ENCODE measurements at regions not wholly inside any gene's neighbourhood (a gene's known extent, or its start where the extent isn't known, plus 50 kb on each side); places are given as distances from the start of the nearest gene placed in this dataset.

DNA sequence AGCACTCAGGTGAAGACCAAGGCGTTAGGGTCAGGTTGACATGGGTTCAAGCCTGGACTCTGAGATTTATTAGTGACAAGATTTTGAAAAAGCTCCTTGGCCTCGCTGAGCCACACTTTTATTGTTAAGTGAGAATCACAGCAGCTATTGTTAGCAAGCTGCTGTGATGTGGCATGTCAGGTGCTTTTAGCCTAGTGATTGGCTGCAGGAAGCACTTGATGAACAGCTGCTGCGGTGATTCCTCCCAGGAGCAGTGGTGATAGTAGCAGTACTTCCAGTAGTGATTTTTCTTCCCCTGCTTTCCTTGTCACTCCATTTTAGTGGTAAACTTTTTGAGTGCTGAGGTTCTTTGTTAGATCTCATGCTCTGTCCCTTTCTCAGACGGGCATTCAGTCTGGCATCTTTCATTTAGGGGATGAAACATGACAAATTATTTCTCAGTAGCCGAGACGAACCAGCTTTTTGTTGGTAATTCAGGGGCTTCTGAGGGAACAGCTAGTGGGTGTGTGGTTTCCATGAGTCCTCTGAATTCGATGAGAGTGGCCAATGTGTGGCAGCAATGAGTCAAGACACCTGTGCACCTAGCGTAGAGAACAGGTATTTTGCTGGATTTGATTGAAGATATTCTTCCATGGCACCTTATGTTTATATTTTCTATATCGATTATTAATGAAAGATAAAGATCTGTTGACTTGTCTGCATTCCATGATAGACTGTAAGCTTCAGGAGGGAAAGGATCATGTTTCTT, 696.7 kb downstream of the DHX35 start:
- DNase-seq: no peak

DNA sequence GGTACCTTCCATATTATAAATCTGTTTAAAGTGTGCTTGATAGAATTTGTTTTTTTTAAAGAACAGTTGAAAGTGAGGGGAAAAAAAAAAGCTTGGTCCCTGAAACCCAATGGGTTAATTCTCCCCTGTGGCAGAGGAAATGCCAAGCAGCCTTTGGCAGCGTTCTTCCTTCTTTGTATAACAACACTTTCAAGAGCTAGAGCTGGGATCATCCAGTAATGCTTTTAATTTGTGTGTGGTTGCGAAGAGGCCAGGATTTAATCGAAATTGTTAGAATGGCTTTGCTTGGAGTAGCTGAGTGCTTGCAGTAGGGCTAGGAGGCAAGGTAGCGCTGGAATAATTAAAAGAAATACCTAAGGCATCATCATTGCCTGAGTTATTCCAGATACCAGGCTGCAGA, 692.0 kb downstream of the DHX35 start:
- no peak for DNase-seq

- DNase-seq: no peak
Observed at GRCh38 chr20:39651645-39652325, 689.6 kb downstream of the DHX35 start.

DNA sequence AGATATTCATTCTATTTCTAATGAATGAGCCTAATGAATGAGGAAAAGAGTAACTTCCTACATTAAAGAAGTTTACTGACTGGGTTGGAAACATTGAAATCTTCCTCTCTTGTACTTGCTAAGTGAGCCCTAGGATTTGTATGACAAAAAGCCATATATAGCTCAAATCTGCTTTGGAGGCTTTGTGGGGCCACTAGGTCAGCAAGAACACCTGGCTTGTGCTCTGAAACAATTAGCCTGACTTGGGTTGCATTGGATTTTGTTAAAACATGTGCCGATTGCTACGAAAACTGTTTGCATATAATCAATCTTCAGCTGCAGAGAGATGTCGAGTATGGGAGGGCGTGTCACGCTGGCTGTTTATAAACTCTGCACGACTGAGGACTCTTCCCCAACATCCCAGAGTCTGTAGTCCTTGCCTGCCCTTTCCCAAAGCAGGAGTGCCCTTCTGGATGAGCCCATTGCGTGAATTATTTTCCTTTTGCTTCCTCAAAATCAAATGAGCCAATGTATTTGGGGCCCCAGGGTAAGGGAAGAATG, 684.8 kb downstream of the DHX35 start:
- no peak for DNase-seq

DNA sequence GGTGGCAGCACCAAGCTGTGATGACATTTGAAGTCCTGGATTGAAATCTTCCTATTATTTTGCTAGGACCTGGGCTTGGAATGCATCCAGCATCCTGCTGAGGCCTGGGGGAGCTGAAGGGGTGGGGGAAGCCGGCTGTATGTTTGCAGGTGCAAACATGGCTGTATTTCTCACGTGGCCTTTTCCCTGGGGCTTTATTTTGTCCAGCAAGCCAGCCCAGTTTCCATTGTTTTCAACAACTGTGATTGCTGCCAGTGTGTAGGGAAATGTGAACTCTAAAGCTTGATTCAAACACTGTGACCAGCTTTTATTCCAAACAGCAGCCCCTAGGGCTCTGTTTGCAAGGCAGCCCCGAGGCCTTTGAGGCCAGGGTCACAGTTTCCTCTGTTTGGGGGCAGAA, 683.0 kb downstream of the DHX35 start:
- DNase-seq: no peak

DNA sequence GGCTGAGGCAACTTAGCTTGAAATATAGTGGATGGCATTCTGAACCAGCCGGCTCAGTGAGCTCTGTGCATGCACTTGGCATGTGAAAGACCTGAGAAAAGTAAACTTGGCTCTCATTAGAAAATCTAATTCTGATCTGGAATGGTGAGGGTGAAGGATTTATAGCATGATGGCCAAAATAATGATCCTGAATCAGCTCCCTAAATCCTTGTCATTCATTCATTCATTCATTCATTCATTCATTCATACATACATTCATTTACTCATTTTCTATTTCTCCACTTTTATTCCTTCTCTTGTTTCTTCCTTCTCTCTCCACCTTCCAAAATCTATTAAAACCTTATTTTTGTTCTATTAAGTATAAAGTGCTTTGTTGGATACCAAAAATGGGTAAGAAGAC, 681.1 kb downstream of the DHX35 start:
- no peak for DNase-seq

- no peak for DNase-seq
Observed at GRCh38 chr20:39641423-39641822, 679.3 kb downstream of the DHX35 start.

DNA sequence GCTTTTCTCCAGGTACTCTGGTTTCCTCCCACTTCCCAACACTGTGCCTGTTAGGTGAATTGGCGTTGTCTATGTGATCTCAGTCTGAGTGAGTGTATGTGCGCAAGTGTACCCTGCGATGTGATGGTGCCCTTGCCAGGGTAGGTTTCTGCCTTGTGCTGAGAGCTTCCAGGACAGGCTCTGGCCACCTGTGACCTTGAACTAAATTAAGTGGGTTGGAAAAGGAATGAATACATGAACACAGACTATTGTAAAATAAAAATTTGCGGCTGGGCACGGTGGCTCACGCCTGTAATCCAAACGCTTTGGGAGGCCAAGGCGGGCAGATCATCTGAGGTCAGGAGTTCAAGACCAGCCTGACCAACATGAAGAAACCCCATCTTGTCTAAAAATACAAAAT, 678.0 kb downstream of the DHX35 start:
- no peak for DNase-seq

- DNase-seq: no peak
Observed at GRCh38 chr20:39638731-39639130, 676.6 kb downstream of the DHX35 start.

GRCh38 chr20:39633689-39634088, 671.5 kb downstream of the DHX35 start:
- no peak for DNase-seq

GRCh38 chr20:39632757-39633156, 670.6 kb downstream of the DHX35 start:
- no peak for DNase-seq

DNA sequence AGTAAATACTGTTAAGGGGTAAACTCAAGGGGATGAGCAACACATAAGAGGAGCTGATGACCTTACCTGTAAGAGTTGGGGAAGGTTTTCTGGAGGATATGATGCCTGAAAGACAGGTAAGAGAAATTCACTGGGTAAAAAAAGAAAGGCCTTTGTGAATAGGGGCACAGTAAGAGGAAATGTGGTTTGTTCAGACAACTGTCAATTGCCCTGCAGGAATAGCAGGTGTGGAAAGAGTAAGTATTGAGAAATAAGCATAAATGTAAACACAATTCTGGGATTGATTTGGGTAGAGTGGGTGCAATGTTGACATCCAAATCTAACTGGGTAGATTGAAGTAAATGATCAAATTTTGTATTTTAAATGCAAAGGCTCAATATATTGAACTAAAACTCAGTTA, 670.0 kb downstream of the DHX35 start:
- DNase-seq: no peak

DNA sequence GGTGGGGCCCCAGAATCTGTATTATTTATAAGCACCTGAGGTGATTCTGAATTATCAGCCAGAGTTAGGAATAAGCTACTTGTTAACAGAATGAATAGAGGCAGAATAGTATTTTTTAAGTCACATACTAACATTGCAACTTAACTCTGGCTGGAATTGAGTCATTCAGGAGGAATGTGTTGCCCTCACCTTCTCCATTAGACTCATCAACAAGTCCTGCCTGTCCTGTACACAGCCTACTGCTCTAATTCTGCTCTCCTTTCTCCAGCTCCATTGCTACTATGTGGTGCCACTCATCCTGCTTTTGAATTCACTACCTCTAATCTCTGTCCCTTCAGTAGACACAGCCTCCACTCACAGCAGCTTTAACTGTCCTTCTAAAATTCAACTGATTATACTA, 669.4 kb downstream of the DHX35 start:
- no peak for DNase-seq

DNA sequence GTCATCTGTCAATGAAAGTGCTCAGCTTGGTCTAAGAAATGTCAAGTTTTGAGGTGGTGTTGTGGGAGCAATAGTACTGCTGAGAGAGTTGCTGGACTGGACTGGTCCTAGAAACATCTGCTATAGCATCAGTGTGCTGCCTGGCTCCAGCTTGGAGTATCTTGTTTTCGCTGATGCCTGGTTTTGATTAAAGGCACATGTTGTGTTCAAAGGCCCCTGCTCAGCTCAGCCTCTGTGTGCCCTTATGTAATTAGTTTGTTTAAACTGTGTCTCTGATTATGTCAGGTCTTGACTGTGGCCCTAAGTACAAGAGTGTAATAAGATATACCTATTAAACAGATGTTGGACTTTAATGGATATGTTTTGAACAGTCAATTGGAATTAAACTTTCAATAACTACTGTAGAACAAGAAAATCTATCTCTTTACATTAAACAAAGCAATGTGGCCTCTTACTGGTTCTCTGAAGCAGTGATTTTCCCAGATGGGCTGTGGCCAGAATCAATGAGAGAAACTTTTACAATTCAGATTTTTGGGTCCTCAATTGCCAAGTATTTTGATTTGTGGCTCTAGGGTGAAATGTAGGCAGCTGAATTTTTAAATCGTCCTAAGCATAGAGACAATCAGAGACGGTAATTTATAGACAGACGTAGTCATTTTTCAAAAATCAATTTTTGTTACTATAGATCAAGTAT, 668.2 kb downstream of the DHX35 start:
- DNase-seq: no peak

- DNase-seq: no peak
Observed at GRCh38 chr20:39627765-39628164, 665.6 kb downstream of the DHX35 start.

- no peak for DNase-seq
Observed at GRCh38 chr20:39624316-39624715, 662.2 kb downstream of the DHX35 start.

DNA sequence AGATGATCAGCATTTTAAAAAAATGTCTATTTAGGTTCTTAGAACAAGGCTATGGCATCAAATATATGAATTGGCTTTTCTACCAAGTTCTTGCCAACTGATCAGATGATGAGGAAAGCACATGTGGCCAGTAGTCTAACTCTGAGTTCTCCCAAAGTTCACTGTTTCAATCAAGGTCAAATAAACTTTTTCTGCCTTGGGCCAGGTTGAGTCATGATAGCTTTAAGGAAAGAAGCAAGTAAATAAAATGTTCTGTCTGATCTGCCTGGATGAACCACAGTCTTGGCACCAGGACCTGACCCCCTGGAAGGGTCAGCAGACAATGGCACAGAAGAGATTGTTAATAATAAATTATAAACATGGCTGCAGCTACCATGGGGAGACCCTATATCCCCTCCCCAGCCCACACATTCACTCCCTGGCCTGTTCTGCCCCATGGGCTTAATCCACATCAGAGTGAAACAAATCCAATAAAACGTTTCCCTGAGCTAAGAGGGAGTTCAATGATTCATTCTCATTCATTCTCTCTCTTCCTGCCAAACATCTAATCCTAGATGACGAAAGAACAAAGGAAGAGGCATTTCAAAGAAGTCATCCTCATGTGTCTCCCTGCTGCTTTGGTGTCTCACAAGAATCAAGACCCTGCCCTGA, 661.6 kb downstream of the DHX35 start:
- peak; percentile 70 for DNase-seq

GRCh38 chr20:39619271-39619785, 657.2 kb downstream of the DHX35 start:
- DNase-seq: no peak

DNA sequence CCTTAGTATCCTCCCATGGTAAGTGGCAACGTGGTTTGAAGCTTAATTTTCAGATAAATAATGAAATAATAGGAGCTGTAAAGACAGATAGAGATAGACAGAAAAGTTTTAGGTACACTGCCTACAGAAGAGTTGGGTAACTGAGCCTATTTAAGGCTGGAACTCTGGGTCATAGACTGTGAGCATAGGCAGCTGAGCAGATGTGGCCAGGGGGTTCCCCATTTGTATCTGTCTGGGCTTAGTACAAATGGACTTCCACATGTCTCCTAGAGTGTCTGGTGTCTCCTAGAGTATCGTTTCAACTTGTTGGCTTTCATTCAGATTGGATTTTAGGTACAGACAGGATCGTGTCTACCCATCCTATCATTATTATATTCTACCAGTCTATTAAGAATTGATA, 649.8 kb downstream of the DHX35 start:
- no peak for DNase-seq

- peak; percentile 65 for DNase-seq
Observed at GRCh38 chr20:39607141-39607540, 645.0 kb downstream of the DHX35 start.

- peak; percentile 62 for DNase-seq
Observed at GRCh38 chr20:39605908-39606307, 643.8 kb downstream of the DHX35 start.

DNA sequence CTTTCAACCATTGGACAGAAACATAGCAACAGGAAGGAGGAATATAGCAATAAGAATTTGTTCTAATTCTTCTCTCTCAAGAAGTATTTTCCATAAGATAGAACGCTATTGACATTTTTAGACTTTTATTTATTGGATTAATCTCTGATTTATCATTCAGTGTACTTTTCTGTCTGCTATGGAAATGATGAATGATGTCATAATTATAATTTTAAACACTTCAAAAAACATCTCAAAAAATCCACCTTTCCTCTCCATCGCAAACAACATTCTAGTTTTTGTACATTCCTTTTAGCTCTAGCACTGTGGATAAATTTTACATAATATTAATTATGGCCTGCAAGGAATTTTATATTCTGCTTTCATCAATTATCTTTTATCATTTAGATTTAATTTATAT, 643.2 kb downstream of the DHX35 start:
- DNase-seq: no peak

DNA sequence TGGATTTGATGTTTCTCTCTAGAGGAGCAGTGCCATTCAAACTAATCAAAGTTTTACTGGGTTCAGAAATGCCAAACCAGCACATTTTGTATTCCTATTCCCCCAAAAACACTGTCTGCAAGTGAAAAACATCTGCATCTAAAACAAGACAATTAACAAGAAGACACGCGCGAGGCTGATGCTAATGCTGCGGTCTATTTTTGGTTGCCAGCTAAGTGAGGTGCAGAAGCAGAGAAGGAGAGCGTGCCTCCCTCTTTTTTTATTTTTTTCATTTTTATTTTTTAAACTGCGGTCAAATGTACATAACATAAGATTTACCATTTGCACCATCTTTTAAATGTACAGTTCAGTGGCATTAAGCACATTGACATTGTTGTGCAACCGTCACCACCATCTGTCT, 641.1 kb downstream of the DHX35 start:
- DNase-seq: no peak
